ENCODE measurements at regions not wholly inside any gene's neighbourhood (a gene's known extent, or its start where the extent isn't known, plus 50 kb on each side); places are given as distances from the start of the nearest gene placed in this dataset.
"Not testable (repeated sequence)": the region's sequence is repeated elsewhere in the genome, so short reads cannot be mapped to it uniquely, and the experiment has no call there.

DNA sequence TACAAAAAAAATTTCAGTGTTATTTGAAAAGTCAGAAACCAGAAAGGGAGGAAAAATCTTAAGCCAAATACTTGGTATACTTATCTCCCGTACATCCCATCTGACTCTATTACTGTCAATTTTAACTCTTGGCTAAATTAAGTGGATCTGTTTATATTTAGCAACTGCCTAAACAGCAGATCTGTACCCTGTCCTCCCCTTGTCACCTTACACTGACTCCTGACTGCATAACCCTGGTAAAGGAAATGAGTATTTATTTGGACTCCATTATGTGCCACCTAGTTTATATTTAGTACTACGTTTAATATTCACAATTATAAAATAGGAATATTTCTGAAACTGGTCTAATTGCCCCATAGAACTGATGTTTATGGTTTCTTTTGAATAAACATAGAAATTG is 730.2 kb upstream of the GJE1 start:
- intact Hi-C loops (cut with micrococcal nuclease): no loop called here

DNA sequence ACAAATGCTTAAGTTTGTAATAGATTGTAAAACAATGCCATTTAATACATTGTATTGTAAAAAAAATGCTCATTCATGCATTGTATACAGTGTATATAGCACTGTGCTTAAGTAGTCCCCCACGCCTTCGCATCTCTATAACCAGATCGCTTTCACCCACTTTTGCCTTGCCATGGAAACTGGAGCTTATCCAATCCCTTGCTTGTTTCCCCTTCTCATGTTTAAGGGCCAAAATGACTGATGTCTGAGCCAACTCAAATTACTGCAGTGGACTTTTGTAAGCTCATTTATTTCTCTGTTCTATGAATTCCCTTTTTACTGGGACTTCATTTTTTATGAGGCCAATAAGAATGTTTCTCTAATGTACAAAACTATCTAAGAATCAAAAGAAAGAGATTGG is 730.9 kb upstream of the GJE1 start:
- intact Hi-C loops (cut with micrococcal nuclease): no loop called here

DNA sequence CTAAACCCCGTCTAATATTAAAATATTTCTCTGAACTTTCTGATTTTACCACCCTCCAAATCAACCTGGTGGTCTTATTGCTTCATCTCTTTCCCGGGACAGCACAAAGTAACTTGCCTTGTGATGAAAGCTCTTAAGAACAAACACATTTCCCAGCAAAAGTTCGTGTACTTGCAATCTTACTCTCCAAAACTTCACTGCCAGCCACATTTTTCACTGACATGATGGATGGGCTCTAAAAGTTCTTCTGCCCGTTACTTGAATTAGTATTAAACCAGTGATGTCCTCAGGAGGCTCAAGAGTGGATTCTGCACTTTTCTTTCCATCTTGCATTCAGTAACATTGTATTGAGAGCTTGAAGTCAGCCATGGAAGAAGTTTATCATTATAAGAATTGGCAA is 731.6 kb upstream of the GJE1 start:
- intact Hi-C loops (cut with micrococcal nuclease): no loop called here

DNA sequence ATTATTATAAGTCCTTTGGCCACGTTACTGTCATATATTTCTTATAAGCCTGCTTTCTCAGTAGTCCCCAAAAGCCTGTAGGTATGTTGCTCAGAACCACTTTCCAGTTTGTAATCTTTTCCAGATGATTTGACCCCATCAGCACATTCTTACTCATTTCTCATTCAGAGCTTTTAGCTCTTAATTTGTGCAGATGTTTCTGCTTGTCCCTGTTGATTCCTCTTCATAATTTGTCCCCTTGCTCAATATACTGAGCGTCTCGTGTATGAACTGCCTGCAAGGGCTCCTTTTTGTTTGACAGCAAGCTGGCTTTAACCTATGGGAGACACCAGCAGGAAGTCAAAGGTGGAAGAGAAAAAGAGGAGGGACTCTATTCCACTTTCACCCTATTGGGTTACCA is 733.8 kb upstream of the GJE1 start:
- intact Hi-C loops (cut with micrococcal nuclease): loop anchor here (5.0 kb wide), 1 partner anchor 163 kb away; no protein-coding TSS in a partner anchor

DNA sequence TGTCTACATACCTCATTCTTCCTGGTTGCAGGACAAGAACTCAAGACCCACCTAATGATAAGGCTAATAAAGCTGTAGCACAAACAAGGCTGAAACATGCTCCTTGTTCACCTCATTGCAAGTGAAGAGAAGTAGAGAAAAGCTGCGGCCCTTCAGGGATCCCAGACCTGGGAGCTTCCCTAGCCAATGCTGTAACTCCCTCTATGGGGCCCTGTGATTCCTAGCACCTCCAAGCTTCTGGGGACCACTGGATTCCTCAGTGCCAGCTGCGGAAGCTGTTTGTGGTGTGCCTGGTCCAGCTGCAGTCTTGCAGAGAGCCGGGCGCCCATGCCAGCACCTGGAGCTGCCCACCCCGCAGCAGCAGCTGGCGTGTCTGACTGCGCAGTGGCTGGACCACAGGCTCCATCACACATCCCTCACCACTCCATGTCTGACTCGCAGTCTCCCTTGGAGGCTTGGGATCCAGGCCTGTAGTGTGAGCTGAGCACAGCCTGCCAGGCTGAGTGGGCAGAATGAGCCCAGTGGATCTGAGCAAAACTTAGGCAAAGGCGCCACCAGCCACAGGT is 737.2 kb upstream of the GJE1 start:
- intact Hi-C loops (cut with micrococcal nuclease): loop anchor here (5.0 kb wide), 1 partner anchor 167 kb away; no protein-coding TSS in a partner anchor

DNA sequence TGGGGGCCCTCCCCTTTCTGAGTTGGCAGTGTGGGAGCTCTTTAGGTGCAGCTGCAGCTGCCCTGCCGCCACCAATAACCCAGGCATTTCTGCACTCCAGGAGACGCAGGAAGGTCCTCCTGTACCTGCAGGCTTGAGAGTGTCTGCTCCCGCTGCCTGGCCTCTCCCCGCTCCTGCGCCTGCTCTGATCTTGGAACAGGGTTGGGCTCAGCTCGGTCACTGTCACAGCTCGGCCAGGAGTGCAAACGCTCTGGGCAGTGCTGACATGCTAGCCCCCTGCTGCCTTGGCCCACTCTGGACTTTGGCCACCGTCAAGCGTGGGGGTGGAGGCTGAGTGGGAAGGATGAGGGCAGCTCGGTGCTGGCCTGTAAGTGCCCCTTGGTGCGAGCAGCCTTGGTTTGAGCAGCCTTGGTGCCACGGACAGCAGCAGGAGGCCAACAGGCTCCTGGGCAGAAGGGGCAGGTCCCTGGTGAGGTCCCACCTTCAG is 738.1 kb upstream of the GJE1 start:
- intact Hi-C loops (cut with micrococcal nuclease): loop anchor here (5.0 kb wide), 1 partner anchor 168 kb away; no protein-coding TSS in a partner anchor

DNA sequence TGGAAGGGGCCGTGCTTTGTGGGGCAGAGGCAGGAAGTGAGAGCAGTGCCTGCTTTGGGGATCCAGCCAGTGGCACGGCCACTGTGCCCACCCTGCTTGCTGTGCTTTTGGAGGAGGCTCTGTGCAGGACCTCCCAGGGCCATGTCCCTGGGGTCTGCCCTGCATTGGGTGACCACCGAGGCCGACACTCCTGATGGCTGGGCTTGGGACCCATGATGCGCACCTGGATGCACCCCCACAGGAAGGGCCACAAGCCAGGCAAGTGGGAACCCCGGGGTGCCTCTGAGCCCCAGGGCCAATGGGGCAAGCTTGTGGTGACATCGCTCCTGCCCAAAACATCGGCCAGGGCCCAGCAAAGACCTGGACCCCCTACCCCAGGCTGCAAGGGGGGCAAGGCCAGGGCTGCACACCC is 738.6 kb upstream of the GJE1 start:
- intact Hi-C loops (cut with micrococcal nuclease): no loop called here

DNA sequence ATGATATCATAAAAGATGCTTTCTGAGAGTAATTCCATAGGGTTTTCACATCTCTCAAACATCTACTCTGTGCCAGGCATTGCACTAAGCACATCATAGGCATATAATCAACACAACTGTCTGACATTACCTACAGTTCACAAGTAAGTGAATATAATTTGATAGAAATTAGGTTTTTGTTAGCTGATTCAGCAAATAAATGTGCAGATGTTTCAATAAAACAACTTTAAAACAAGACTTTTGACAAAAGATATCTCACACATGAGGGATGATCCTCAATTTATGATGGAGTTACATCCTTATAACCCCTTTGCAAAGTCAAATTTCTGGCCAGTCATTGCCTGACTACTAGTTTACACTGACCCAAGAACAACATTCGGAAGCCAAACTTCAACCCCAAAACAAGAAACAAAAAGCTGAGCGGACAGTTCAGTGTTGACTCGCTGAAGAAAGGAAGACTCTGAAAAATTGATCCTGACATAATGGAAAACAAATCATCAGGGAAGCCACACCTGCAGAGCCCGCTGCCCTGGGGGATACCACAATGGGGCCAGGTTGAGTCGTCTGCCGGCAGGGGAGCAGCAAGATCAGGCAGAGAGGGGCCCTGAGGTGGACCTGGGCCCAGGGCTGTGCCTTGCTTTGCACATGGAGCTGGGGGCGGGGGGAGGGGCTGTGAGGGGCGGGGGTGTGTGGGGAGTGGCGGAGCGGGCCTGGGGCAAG is 739.2 kb upstream of the GJE1 start:
- intact Hi-C loops (cut with micrococcal nuclease): no loop called here

DNA sequence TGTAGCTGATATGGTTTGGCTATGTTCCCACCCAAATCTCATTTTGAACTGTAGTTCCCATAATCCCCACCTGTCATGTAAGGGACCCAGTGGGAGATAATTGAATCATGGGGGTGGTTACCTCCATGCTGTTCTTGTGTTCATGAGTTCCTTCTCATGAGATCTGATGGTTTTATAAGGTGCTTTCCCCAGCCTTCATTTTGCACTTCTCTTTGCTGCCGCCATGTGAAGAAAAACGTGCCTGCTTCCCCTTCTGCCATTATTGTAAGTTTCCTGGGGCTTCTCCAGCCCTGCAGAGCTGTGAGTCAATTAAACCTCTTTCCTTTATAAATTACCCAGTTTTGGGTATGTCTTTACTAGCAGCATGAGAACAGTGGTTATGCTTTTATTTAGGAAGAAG is 741.6 kb upstream of the GJE1 start:
- intact Hi-C loops (cut with micrococcal nuclease): not testable (repeated sequence)

DNA sequence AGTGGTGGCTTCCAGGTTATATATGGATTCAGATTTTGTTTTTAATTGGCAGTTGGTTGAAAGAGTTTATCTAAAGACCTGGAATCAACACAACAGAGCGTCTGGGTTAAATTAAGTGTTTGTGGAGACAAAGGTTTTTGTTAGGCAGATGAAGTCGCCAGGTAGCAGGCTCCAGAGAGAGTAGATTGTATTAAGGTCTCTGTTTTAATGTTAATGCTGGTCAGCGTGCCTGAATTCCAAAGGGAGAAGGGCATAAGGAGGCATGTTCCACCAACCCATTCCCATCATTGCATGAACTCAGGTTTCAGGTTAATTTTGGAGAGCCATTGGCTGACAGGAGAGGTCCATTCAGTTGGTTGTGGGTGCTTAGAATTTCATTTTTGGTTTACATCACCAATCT is 744.1 kb upstream of the GJE1 start:
- intact Hi-C loops (cut with micrococcal nuclease): no loop called here

DNA sequence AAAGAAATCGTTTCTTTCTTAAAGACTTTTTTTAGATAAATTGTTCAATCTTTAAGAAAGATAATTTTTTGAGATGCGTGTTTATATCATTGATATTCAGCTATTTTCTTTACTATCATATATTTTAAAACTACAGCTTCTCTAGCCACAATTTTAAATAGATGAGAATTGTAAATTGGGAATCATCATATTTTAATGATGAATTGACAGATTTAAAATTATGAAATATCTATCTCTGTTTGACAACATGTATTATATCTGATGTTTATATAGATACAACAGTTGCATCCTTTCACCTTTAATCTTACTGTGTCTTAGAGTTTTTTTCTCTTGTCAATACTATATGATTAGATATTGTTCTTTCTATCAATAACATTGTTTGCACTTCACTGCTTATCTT is 762.3 kb upstream of the GJE1 start:
- intact Hi-C loops (cut with micrococcal nuclease): no loop called here

DNA sequence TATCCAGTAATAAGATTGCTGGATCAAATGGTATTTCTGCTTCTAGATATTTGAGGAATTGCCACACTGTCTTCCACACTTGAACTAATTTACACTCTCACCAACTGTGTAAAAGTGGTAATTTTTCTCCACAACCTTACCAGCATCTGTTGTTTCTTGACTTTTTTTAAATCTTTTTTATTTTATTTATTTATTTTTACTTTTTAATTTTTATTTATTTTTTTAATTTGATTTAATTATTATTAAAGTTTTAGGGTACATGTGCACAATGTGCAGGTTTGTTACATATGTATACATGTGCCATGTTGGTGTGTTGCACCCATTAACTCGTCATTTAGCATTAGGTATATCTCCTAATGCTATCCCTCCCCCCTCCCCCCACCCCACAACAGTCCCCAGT is 765.9 kb upstream of the GJE1 start:
- intact Hi-C loops (cut with micrococcal nuclease): not testable (repeated sequence)

DNA sequence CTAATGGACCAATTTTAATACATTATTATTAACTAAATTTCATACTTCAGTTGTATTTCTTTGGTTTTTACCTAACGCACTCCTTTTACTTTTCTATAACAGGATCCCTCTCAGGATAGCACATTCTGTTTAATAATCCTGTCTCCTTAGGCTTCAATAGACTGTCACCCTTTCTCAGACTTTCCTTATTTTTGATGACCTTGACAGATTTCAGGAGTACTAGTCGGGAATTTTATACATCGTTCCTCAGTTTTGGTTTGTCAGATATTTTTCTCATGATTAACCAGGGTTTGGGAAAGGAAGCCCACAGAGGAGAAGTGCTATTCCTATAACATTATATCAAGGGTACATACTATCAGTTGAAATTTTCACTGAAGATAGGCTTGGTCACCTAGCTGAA is 768.0 kb upstream of the GJE1 start:
- intact Hi-C loops (cut with micrococcal nuclease): no loop called here

DNA sequence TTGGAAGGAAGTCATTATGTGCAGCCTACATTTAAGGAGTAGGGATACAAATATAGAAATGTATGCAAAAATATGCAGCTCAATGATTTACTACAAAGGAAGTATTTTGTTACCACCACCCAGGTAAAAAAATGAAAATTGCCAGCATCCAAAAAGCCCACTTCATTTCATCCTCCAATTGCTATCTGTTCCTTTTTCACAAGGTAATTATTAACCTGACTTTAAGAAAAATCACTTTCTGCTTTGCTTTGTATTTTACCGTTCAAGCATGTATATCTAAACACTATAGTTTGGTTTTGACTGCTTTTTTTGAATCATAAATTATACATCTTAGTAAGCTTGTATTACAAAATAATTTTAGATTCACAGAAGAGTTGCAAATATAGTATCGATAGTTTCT is 768.5 kb upstream of the GJE1 start:
- intact Hi-C loops (cut with micrococcal nuclease): no loop called here

DNA sequence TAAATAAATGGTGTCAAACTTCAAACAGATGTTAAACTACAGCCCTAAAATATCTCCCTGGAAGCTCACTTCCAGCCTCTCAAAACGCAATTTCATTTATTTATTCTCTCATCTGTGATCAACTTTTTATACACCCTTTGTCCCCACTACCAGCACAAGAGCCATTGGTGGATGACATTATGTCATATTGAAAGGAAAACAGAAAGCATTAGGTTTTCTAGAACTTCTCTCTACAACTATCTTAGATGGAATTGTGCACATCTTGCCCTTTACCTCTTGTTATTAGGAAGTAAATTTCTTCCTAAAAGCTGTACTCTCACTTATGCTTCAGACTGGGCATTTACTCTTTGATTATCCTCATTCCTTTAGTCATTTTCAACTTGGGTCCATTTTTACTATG is 771.2 kb upstream of the GJE1 start:
- intact Hi-C loops (cut with micrococcal nuclease): no loop called here

DNA sequence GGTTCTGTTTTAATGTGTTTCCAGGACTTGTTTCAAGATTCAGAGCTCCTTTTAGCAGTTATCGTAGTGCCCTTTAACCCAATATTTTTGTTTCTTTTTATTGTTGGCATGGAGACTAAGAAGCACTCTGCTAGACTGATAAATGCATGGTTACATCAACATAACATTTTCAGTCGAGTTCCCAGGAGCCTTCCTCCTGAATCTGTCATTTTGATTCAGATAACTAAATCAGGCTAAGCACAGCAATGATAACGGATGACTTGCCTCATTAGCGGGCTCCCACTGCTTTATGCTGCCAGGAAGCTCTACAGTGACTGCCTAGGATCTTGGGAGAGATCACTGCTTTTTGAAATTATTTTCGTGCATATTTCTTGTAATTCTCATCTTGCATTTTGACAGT is 772.8 kb upstream of the GJE1 start:
- intact Hi-C loops (cut with micrococcal nuclease): no loop called here

DNA sequence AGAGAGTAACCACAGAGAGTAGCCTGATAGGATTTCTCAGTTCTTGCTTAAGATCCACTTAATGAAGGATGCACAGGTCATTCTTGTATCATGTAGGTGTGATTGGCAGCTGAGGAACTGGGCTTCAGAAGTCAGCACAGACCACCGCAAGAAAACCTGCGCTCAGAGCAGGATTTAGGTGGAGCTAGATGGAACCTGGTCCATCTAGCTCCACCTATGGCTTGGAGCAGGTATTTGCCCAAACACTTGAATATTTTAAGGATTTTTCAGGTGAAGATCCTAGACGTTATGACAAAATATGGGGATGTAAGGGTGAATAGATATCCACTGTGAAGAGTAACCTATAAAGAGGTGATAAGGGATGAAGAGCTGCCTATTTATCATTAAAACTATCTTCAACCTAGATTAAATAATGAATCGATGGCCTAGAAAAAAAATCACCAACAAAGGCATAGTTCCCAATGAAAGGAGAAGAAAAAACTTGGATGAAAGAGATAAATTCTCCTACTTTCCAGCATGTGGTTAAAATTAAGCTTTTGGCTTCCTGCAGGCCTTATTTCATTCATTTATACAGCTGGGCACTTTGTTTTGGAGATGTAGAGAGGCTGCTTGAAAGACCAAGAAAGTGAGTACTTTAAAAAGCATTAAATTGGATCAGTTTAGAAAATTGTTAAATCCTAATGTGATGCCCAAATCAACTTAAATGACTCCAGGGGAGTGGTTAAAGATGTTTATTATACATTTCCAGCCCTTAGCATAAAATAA is 778.4 kb upstream of the GJE1 start:
- intact Hi-C loops (cut with micrococcal nuclease): no loop called here

DNA sequence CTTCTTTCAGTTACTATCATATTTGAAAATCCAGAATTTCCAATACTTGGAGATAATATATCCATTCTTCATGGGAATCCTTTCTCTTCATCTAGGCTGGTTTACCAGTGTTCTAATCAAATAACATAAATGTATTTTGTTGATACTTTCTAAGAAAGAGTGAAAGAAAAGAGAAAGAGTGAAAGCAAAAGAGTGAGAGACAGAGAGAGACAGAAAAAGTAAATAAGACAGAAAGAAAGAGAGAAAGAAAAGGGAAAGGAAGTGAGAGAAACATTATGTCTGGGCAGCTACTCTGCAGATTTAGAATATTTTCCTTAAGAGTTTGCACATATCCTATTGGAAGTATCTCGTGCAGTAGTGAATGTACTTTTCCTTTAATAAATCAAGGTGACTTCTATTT is 781.0 kb upstream of the GJE1 start:
- intact Hi-C loops (cut with micrococcal nuclease): no loop called here

DNA sequence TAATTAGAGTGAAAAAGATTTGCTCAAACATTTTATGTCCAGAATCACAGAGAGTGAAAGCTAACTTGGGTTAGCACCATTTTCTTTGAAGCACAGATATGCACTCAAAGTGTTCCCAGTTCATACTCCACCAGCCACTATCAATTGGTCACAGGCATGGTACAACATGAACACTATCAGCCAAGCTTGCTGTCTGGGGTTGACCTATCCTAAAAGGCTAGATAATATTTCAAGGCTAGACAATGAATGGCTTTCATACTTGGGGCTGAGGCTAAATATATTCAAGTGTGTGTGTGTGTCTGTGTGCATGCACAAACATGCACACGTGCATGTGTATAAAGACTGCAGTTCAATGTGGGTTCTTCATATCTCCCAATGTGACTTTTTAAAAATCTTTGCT is 783.0 kb upstream of the GJE1 start:
- intact Hi-C loops (cut with micrococcal nuclease): no loop called here

DNA sequence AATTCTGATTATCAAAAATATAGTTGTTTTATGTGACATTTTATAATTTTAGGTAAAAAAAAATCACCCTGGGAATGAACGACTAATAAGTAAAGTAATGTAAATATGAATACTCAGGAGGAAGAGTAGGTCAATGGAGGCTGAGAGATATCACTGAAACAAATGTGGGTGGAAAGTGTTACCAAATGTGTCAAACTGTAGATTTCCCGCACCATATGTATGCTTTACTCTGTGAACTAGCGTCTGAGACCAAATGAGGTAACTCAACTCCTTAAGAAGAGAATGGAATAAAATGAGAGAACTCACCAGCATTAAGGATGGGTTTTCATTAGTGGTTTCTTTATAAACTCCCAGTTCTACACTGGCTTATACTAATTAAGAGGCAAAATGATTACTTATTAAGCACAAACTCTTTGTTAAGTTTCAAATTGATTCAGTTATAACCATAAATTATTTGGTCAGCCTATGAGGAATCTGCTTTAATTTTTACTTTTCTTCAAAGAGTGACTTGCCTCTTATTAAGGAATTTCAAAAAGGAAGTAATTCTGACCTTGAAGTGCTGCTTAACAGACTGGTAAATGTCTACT is 784.7 kb upstream of the GJE1 start:
- intact Hi-C loops (cut with micrococcal nuclease): no loop called here

DNA sequence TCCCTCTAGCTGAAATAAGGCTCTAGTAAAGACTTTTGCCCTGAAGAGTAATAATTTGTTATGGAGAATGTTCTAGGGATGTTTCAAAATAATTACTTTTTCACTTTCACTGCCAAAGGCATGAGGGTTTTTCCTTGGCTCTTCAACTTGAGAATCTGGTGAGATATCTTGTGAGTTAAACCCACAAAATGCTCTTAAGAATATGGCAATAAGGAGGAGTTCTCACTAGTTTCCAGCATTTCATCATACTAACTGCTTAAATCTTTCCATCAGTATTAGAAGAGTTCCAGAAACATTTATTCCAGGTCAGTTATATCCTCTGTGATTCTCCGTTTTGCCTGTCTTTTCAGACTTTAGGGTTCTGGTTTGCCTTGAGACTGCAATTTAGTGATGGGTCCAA is 785.6 kb upstream of the GJE1 start:
- intact Hi-C loops (cut with micrococcal nuclease): no loop called here

DNA sequence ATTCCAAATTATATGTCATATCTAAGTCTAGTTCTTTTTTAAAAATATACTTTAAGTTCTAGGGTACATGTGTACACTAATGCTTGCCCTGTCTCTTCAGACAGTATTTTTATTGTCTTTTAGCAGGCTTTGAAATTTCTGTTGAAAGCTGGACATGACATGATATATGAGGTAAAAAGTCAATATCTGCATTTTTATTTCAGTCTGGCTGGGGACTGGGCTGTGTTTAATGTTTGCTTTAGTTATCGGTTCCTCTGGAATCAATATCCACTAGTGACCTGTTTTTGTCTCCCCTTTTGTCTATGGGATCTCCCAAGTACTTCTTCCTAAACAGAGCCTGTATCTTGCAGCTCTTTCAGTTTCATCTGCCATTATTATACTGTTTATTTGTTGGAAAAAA is 786.2 kb upstream of the GJE1 start:
- intact Hi-C loops (cut with micrococcal nuclease): no loop called here

Data from T-helper 2 cell treated with Interferon-gamma antibody and Interleukin-4, amounts not matched to agents 100 ng/mL and 5 ng/mL, for 36 hours (primary cell).